Brain microvascular endothelial cell (primary cell): ENCODE measurements at regions not wholly inside any gene's neighbourhood (a gene's known extent, or its start where the extent isn't known, plus 50 kb on each side); places are given as distances from the start of the nearest gene placed in this dataset.

Experiments used
- DNase-seq: peaks from one replicate; pipeline ENCODE4 v3.0.0-alpha.2; 2020
- H3K27ac ChIP-seq: fragments of 250-450 bp; sonication (Bioruptor Pico); 2 replicates; pipeline ENCODE4 v1.5.1; 2020; ENCODE audit warnings: mild to moderate bottlenecking, moderate library complexity
- H3K27me3 ChIP-seq: fragments of 250-450 bp; sonication (Bioruptor Pico); replicated peaks from 2 replicates; pipeline ENCODE4 v1.5.1; 2020; ENCODE audit warnings: mild to moderate bottlenecking
- H3K36me3 ChIP-seq: fragments of 250-450 bp; sonication (Bioruptor Pico); replicated peaks from 2 replicates; pipeline ENCODE4 v1.5.1; 2020; ENCODE audit warnings: mild to moderate bottlenecking
- H3K4me3 ChIP-seq: 2 replicates; pipeline ENCODE4 v1.5.1; 2011; ENCODE audit warnings: low read depth, mild to moderate bottlenecking, control low read depth, low read length, moderate library complexity
- CTCF ChIP-seq: IDR thresholded peaks from 2 replicates; pipeline ENCODE4 v1.5.1; 2011; ENCODE audit warnings: low read depth, mild to moderate bottlenecking, moderate library complexity, low read length, control low read depth, inconsistent platforms; ENCODE audit errors: missing control alignments
- in situ Hi-C: cut with HindIII; loops from 2 replicates; pipeline ENCODE4 v1.10.0; 2017; ENCODE audit warnings: low sequenced_read_pairs, low pct_ligation_motif_present

- in situ Hi-C loops = no loop called here
- no peak for TF ChIP-seq CTCF
- H3K27ac ChIP-seq = no peak overlapping the region
- DNase-seq = no peak
- H3K36me3 ChIP-seq = no peaks in the 10 kb centered on the region
- H3K27me3 ChIP-seq = no peaks in the 10 kb centered on the region
- no peak overlapping the region for H3K4me3 ChIP-seq
These were observed 160.3 kb downstream of the ENC1 start for GRCh38 chr5:74480201-74480600.

GRCh38 chr5:74478328-74478727, 162.2 kb downstream of the ENC1 start:
- in situ Hi-C loops = no loop called here
- H3K4me3 ChIP-seq = no peak overlapping the region
- no peak for TF ChIP-seq CTCF
- no peak for DNase-seq
- H3K36me3 ChIP-seq = no peaks in the 10 kb centered on the region
- H3K27ac ChIP-seq = no peak overlapping the region
- H3K27me3 ChIP-seq = no peaks in the 10 kb centered on the region

GRCh38 chr5:74477761-74478160, 162.8 kb downstream of the ENC1 start:
- H3K27ac ChIP-seq = no peak overlapping the region
- DNase-seq = no peak
- H3K4me3 ChIP-seq = no peak overlapping the region
- in situ Hi-C loops = no loop called here
- no peaks in the 10 kb centered on the region for H3K27me3 ChIP-seq
- no peaks in the 10 kb centered on the region for H3K36me3 ChIP-seq
- TF ChIP-seq CTCF = no peak

GRCh38 chr5:74476819-74477453, 163.6 kb downstream of the ENC1 start:
- no peak for TF ChIP-seq CTCF
- no peaks in the 10 kb centered on the region for H3K27me3 ChIP-seq

GRCh38 chr5:74476046-74476818, 164.3 kb downstream of the ENC1 start:
- no peak for DNase-seq
- Histone ChIP-seq H3K27ac (no peak overlapping the region), H3K4me3 (no peak overlapping the region), H3K27me3 (no peaks in the 10 kb centered on the region), H3K36me3 (no peaks in the 10 kb centered on the region)
- in situ Hi-C loops = no loop called here
- no peak for TF ChIP-seq CTCF

More at GRCh38 chr5:74476819-74477453, 163.6 kb downstream of the ENC1 start:
- Histone ChIP-seq H3K27ac (no peak overlapping the region), H3K4me3 (no peak overlapping the region), H3K36me3 (no peaks in the 10 kb centered on the region)
- DNase-seq = no peak
- in situ Hi-C loops = no loop called here
